ENCODE measurements at regions not wholly inside any gene's neighbourhood (a gene's known extent, or its start where the extent isn't known, plus 50 kb on each side); places are given as distances from the start of the nearest gene placed in this dataset.

- TF ChIP-seq CTCF (IDR thresholded peaks at IDR 0.05; ENCODE audit: borderline replicate concordance, insufficient read depth, low read depth, low read length), result no peak
- H3K4me3 ChIP-seq (ENCODE audit: low read depth, low read length), result no peak overlapping the region
These were observed 140.9 kb downstream of the MZT1 start for GRCh38 chr13:72586518-72586917.

GRCh38 chr13:72585254-72585653 lies 142.2 kb downstream of the MZT1 start:
- H3K4me3 ChIP-seq (ENCODE audit: low read depth, low read length), result no peak overlapping the region
- no peak for TF ChIP-seq CTCF (IDR thresholded peaks at IDR 0.05; ENCODE audit: borderline replicate concordance, insufficient read depth, low read depth, low read length)

GRCh38 chr13:72571191-72571590 lies 156.2 kb downstream of the MZT1 start:
- no peak for TF ChIP-seq CTCF (IDR thresholded peaks at IDR 0.05; ENCODE audit: borderline replicate concordance, insufficient read depth, low read depth, low read length)
- no peak overlapping the region for H3K4me3 ChIP-seq (ENCODE audit: low read depth, low read length)

GRCh38 chr13:72570019-72570418 lies 157.4 kb downstream of the MZT1 start:
- H3K4me3 ChIP-seq (ENCODE audit: low read depth, low read length), result no peak overlapping the region
- no peak for TF ChIP-seq CTCF (IDR thresholded peaks at IDR 0.05; ENCODE audit: borderline replicate concordance, insufficient read depth, low read depth, low read length)

- TF ChIP-seq CTCF (IDR thresholded peaks at IDR 0.05; ENCODE audit: borderline replicate concordance, insufficient read depth, low read depth, low read length), result no peak
- no peak overlapping the region for H3K4me3 ChIP-seq (ENCODE audit: low read depth, low read length)
These were observed 159.9 kb downstream of the MZT1 start for GRCh38 chr13:72567566-72567965.

- no peak overlapping the region for H3K4me3 ChIP-seq (ENCODE audit: low read depth, low read length)
- no peak for TF ChIP-seq CTCF (IDR thresholded peaks at IDR 0.05; ENCODE audit: borderline replicate concordance, insufficient read depth, low read depth, low read length)
These were observed 160.9 kb downstream of the MZT1 start for GRCh38 chr13:72566526-72566925.

- no peak overlapping the region for H3K4me3 ChIP-seq (ENCODE audit: low read depth, low read length)
- 0 out of 2 replicates have a peak, but pooled peaks have one; percentile 22 for TF ChIP-seq CTCF (IDR thresholded peaks at IDR 0.05; ENCODE audit: borderline replicate concordance, insufficient read depth, low read depth, low read length)
These were observed 161.5 kb downstream of the MZT1 start for GRCh38 chr13:72565893-72566292.

Measured in GM12875 (cell line).